ENCODE measurements at regions not wholly inside any gene's neighbourhood (a gene's known extent, or its start where the extent isn't known, plus 50 kb on each side); places are given as distances from the start of the nearest gene placed in this dataset.

DNA sequence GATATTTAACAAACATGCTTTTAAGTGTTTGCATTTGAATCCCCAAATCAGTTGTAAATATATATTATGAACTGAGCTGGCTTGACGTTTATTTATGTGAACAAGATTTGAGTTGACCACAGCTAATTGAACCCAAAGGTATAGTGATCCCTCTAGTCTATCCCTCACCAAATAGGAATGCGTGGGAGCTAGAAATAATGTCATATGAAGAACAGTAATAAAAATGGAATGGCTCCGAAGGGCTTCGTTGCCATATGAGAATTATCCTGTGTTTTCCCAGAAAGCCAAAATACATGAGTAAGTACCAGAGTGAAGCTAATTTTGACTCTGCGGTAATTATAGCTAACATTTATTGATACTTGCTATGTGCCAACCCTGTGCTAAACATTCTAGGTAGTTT lies 142.7 kb downstream of the ADCYAP1 start:
- TF ChIP-seq, protein P1, sequence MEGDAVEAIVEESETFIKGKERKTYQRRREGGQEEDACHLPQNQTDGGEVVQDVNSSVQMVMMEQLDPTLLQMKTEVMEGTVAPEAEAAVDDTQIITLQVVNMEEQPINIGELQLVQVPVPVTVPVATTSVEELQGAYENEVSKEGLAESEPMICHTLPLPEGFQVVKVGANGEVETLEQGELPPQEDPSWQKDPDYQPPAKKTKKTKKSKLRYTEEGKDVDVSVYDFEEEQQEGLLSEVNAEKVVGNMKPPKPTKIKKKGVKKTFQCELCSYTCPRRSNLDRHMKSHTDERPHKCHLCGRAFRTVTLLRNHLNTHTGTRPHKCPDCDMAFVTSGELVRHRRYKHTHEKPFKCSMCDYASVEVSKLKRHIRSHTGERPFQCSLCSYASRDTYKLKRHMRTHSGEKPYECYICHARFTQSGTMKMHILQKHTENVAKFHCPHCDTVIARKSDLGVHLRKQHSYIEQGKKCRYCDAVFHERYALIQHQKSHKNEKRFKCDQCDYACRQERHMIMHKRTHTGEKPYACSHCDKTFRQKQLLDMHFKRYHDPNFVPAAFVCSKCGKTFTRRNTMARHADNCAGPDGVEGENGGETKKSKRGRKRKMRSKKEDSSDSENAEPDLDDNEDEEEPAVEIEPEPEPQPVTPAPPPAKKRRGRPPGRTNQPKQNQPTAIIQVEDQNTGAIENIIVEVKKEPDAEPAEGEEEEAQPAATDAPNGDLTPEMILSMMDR (IDR thresholded peaks at IDR 0.05; ENCODE audit: control insufficient read depth, extremely low read depth, insufficient read depth) = no peak
- DNase-seq (ENCODE audit: low read depth) = no peak
- H3K4me3 ChIP-seq (ENCODE audit: low read depth, low read length) = no peak overlapping the region

DNA sequence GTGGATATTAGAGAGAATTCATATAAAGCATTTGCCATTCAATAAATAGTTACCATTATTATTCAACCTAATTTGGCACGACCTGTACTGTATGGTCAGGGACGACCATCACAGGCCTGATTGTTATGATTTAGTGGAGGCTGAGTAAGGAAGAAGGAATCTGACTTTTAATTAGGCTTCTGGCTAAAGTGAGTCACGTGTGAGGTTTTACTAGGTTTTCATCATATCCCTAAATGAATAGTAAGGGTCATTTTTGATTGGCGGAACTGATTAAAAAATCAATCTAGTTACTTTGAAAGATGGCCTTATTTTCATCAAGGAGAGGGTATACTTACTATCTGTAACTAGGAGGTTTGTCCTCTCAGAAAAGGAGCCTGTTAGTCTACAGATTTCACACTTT lies 143.4 kb downstream of the ADCYAP1 start:
- DNase-seq (ENCODE audit: low read depth) = no peak
- no peak overlapping the region for H3K4me3 ChIP-seq (ENCODE audit: low read depth, low read length)
- TF ChIP-seq, protein P1 (IDR thresholded peaks at IDR 0.05; ENCODE audit: control insufficient read depth, extremely low read depth, insufficient read depth) = no peak

- H3K4me3 ChIP-seq (ENCODE audit: low read depth, low read length) = no peak overlapping the region
- TF ChIP-seq, protein P1 (IDR thresholded peaks at IDR 0.05; ENCODE audit: control insufficient read depth, extremely low read depth, insufficient read depth) = no peak
- no peak for DNase-seq (ENCODE audit: low read depth)
Measured at GRCh38 chr18:1049173-1049572, 144.5 kb downstream of the ADCYAP1 start.

GRCh38 chr18:1050012-1050657 lies 145.5 kb downstream of the ADCYAP1 start:
- DNase-seq (ENCODE audit: low read depth) = no peak
- H3K4me3 ChIP-seq (ENCODE audit: low read depth, low read length) = no peak overlapping the region
- TF ChIP-seq, protein P1 (IDR thresholded peaks at IDR 0.05; ENCODE audit: control insufficient read depth, extremely low read depth, insufficient read depth) = no peak

GRCh38 chr18:1052301-1052700 lies 147.6 kb downstream of the ADCYAP1 start:
- no peak for DNase-seq (ENCODE audit: low read depth)
- H3K4me3 ChIP-seq (ENCODE audit: low read depth, low read length) = no peak overlapping the region
- TF ChIP-seq, protein P1 (IDR thresholded peaks at IDR 0.05; ENCODE audit: control insufficient read depth, extremely low read depth, insufficient read depth) = no peak

- TF ChIP-seq, protein P1 (IDR thresholded peaks at IDR 0.05; ENCODE audit: control insufficient read depth, extremely low read depth, insufficient read depth) = no peak
- no peak for DNase-seq (ENCODE audit: low read depth)
- no peak overlapping the region for H3K4me3 ChIP-seq (ENCODE audit: low read depth, low read length)
Measured at GRCh38 chr18:1053331-1054315, 149.0 kb downstream of the ADCYAP1 start.
